GM12891 (cell line): ENCODE measurements at regions not wholly inside any gene's neighbourhood (a gene's known extent, or its start where the extent isn't known, plus 50 kb on each side); places are given as distances from the start of the nearest gene placed in this dataset.

Experiments used
- POLR2A ChIP-seq: IDR thresholded peaks from 2 replicates; pipeline ENCODE4 v1.6.1; 2011; ENCODE audit warnings: low read depth, low read length, control low read depth
- POLR2AphosphoS5 ChIP-seq: IDR thresholded peaks from 2 replicates; pipeline ENCODE4 v1.6.1; 2011; ENCODE audit warnings: low read depth, low read length, control low read depth
- SPI1 ChIP-seq: IDR thresholded peaks from 2 replicates; pipeline ENCODE4 v1.6.1; 2011; ENCODE audit warnings: low read depth, low read length, control low read depth
- TAF1 ChIP-seq: IDR thresholded peaks from 2 replicates; pipeline ENCODE4 v1.6.1; 2011; ENCODE audit warnings: low read depth, low read length, control low read depth

DNA sequence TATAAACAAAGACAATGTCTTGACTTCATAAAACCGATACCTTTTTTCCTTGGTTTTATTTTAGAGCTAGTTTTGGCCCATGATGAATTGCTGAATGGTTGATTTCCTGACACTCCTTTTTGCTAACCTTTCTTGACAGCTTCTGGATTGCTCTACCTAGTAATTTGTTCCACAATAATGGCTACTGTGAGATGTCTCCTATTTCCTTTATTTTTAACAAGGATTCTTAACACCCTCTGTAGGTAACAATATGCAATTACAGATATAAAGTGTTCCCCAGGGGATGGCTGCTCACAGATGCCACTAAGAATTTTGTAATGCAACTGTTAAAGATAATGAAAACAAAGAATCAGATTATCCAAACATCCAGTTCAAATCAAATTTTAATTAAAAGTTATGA is 100.8 kb upstream of the ATP5MC3 start:
- no peak for TF ChIP-seq POLR2A
- no peak for TF ChIP-seq POLR2AphosphoS5
- no peak for TF ChIP-seq TAF1
- TF ChIP-seq SPI1, result no peak
